ENCODE measurements at regions not wholly inside any gene's neighbourhood (a gene's known extent, or its start where the extent isn't known, plus 50 kb on each side); places are given as distances from the start of the nearest gene placed in this dataset.

DNA sequence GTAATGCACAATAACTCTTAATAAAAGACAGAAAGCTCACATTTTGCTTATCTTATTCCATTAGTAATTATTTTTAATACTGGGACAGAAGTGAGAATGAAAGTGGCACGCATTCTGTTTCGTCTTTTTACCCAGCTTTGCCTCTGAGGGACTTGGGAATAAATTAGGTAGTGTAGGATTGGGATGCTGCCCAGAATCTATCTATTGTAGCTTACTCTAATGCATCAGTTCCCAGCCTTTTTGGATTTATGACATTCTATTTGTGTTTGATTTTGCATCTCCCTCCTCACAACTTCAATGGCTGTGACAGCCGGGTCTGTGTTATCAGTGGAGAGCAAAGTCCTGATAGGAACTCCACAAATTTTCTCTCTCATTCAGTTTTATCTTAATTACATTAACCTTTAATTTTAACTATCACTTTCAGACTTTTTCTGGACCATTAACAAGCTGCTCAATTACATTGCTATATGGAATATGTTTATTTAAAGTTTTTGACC, 62.9 kb upstream of the TULP4 start:
- Histone ChIP-seq H3K4me2 (ENCODE audit: insufficient read depth, low read length) (no peak overlapping the region), H3K27ac (ENCODE audit: low read depth, low read length) (no peak overlapping the region), H3K36me3 (ENCODE audit: insufficient read depth, low read length) (no peaks in the 10 kb centered on the region), H3K79me2 (ENCODE audit: insufficient read depth, low read length) (peaks cover 64% of the 10 kb centered on the region), H3K4me1 (ENCODE audit: insufficient read depth, low read length) (no peaks in the 10 kb centered on the region), H3K27me3 (ENCODE audit: insufficient read depth, low read length) (no peaks in the 10 kb centered on the region), H2AFZ (ENCODE audit: low read length) (no peak overlapping the region), H3K9me3 (ENCODE audit: low read depth, low read length) (no peaks in the 10 kb centered on the region), H4K20me1 (ENCODE audit: insufficient read depth, low read length) (peaks cover 4% of the 10 kb centered on the region), H3K4me3 (ENCODE audit: insufficient read depth, low read length) (no peak overlapping the region)
- TF ChIP-seq, protein P1, sequence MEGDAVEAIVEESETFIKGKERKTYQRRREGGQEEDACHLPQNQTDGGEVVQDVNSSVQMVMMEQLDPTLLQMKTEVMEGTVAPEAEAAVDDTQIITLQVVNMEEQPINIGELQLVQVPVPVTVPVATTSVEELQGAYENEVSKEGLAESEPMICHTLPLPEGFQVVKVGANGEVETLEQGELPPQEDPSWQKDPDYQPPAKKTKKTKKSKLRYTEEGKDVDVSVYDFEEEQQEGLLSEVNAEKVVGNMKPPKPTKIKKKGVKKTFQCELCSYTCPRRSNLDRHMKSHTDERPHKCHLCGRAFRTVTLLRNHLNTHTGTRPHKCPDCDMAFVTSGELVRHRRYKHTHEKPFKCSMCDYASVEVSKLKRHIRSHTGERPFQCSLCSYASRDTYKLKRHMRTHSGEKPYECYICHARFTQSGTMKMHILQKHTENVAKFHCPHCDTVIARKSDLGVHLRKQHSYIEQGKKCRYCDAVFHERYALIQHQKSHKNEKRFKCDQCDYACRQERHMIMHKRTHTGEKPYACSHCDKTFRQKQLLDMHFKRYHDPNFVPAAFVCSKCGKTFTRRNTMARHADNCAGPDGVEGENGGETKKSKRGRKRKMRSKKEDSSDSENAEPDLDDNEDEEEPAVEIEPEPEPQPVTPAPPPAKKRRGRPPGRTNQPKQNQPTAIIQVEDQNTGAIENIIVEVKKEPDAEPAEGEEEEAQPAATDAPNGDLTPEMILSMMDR (IDR thresholded peaks at IDR 0.05; ENCODE audit: extremely low read depth, low read depth, low read length) = no peak
- DNase-seq (ENCODE audit: insufficient read length, low spot score, missing footprints) = no peak

DNA sequence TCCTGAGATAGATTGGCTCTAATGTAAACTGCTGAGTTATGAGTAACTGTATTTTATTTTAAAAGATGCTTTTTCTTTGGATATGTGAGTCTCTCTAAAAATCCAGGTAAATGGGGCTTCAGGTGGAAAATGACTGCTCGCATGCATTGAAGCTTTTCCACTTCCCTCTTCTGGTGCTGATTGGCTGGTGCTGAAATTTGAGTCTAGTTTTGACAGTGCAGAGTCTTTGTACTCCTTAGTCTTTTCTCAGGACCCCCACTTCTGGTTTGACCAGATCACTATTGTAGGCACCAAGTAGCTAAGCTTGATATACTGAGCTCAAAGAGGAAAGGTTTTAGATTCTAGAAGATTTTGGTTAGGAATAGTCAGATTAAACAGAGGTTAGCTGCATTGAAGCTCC, 60.7 kb upstream of the TULP4 start:
- H3K9me3 ChIP-seq (ENCODE audit: low read depth, low read length) = no peaks in the 10 kb centered on the region
- H3K27me3 ChIP-seq (ENCODE audit: insufficient read depth, low read length) = no peaks in the 10 kb centered on the region
- no peak overlapping the region for H3K4me2 ChIP-seq (ENCODE audit: insufficient read depth, low read length)
- H3K4me3 ChIP-seq (ENCODE audit: insufficient read depth, low read length) = no peak overlapping the region
- H3K4me1 ChIP-seq (ENCODE audit: insufficient read depth, low read length) = no peaks in the 10 kb centered on the region
- no peak overlapping the region for H2AFZ ChIP-seq (ENCODE audit: low read length)
- no peak overlapping the region for H3K27ac ChIP-seq (ENCODE audit: low read depth, low read length)
- H3K36me3 ChIP-seq (ENCODE audit: insufficient read depth, low read length) = no peaks in the 10 kb centered on the region
- H3K79me2 ChIP-seq (ENCODE audit: insufficient read depth, low read length) = peaks cover 69% of the 10 kb centered on the region
- H4K20me1 ChIP-seq (ENCODE audit: insufficient read depth, low read length) = peaks cover 8% of the 10 kb centered on the region
- DNase-seq (ENCODE audit: insufficient read length, low spot score, missing footprints) = no peak
- TF ChIP-seq, protein P1 (IDR thresholded peaks at IDR 0.05; ENCODE audit: extremely low read depth, low read depth, low read length) = no peak

DNA sequence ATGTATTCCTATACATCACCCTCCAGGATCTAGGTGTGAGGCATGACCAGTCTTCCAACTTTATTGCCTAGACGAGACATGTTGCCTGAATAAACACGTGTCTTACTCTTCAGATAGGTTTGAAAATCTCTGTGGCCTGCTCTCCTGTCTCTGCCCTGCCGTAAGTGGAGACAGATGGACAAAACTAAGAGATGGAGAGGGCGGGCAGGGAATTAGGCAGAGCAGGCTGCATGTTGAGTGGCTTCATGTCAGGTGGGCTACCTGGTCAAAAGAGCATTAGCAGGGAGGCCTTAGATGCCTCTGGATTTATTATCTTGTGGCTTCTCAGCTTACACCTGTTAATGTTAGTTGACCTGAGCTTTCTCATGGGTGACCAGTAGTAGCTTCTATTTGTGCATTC, 59.0 kb upstream of the TULP4 start:
- H3K4me3 ChIP-seq (ENCODE audit: insufficient read depth, low read length) = no peak overlapping the region
- H3K27me3 ChIP-seq (ENCODE audit: insufficient read depth, low read length) = no peaks in the 10 kb centered on the region
- peaks cover 74% of the 10 kb centered on the region for H3K79me2 ChIP-seq (ENCODE audit: insufficient read depth, low read length)
- no peak overlapping the region for H3K4me2 ChIP-seq (ENCODE audit: insufficient read depth, low read length)
- H4K20me1 ChIP-seq (ENCODE audit: insufficient read depth, low read length) = peaks cover 15% of the 10 kb centered on the region
- no peak overlapping the region for H3K27ac ChIP-seq (ENCODE audit: low read depth, low read length)
- TF ChIP-seq, protein P1 (IDR thresholded peaks at IDR 0.05; ENCODE audit: extremely low read depth, low read depth, low read length) = no peak
- H3K4me1 ChIP-seq (ENCODE audit: insufficient read depth, low read length) = no peaks in the 10 kb centered on the region
- no peak for DNase-seq (ENCODE audit: insufficient read length, low spot score, missing footprints)
- no peaks in the 10 kb centered on the region for H3K36me3 ChIP-seq (ENCODE audit: insufficient read depth, low read length)
- no peaks in the 10 kb centered on the region for H3K9me3 ChIP-seq (ENCODE audit: low read depth, low read length)
- H2AFZ ChIP-seq (ENCODE audit: low read length) = no peak overlapping the region

DNA sequence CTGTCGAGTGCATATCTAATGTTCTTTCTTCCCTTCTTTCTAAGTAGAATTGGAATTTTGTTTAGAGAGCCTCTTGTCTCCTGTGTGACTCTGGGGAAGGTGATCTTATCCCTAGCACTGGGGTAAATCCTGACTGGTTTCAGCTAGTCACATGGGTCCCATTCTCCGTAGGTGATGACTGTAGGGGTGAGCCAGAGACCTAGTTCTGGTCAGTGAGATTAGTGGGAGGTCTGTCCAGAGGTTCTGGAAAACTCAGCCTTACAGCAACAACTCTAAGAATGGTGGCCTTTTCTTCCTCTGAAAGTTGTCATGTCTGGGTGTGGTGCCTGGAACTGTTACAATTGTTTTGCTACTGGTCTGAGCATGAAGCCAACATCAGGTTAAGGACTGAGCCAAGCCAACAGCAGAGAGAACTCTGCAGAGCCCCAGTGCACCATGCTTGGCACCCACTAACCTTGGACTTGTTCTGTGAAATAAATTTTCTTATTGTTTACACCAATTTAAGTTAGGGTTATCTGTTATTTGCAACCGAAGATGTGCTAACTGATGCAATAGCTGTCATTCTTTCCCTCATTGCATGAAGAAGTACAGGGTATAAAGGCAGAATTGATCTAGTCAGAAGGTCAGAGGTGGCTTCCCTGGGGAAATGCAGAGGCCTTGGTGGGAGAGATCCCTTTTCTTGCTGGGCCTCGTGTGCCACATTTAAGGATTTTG, 56.8 kb upstream of the TULP4 start:
- TF ChIP-seq, protein P1 (IDR thresholded peaks at IDR 0.05; ENCODE audit: extremely low read depth, low read depth, low read length) = no peak
- H3K79me2 ChIP-seq (ENCODE audit: insufficient read depth, low read length) = peaks cover 79% of the 10 kb centered on the region
- no peak overlapping the region for H2AFZ ChIP-seq (ENCODE audit: low read length)
- H3K27me3 ChIP-seq (ENCODE audit: insufficient read depth, low read length) = no peaks in the 10 kb centered on the region
- no peak overlapping the region for H3K4me2 ChIP-seq (ENCODE audit: insufficient read depth, low read length)
- no peaks in the 10 kb centered on the region for H3K9me3 ChIP-seq (ENCODE audit: low read depth, low read length)
- no peaks in the 10 kb centered on the region for H3K36me3 ChIP-seq (ENCODE audit: insufficient read depth, low read length)
- H4K20me1 ChIP-seq (ENCODE audit: insufficient read depth, low read length) = peaks cover 18% of the 10 kb centered on the region
- H3K4me3 ChIP-seq (ENCODE audit: insufficient read depth, low read length) = no peak overlapping the region
- DNase-seq (ENCODE audit: insufficient read length, low spot score, missing footprints) = no peak
- no peaks in the 10 kb centered on the region for H3K4me1 ChIP-seq (ENCODE audit: insufficient read depth, low read length)
- H3K27ac ChIP-seq (ENCODE audit: low read depth, low read length) = no peak overlapping the region
